NCI-H1105 (cell line): ENCODE measurements at regions not wholly inside any gene's neighbourhood (a gene's known extent, or its start where the extent isn't known, plus 50 kb on each side); places are given as distances from the start of the nearest gene placed in this dataset.
A peak's percentile ranks its signal among the peaks of the same experiment; 100 is the strongest.

Source experiments
- DNase-seq: peaks from one replicate; lab custom pipeline; 2025; lab: John Stamatoyannopoulos, UW

DNA sequence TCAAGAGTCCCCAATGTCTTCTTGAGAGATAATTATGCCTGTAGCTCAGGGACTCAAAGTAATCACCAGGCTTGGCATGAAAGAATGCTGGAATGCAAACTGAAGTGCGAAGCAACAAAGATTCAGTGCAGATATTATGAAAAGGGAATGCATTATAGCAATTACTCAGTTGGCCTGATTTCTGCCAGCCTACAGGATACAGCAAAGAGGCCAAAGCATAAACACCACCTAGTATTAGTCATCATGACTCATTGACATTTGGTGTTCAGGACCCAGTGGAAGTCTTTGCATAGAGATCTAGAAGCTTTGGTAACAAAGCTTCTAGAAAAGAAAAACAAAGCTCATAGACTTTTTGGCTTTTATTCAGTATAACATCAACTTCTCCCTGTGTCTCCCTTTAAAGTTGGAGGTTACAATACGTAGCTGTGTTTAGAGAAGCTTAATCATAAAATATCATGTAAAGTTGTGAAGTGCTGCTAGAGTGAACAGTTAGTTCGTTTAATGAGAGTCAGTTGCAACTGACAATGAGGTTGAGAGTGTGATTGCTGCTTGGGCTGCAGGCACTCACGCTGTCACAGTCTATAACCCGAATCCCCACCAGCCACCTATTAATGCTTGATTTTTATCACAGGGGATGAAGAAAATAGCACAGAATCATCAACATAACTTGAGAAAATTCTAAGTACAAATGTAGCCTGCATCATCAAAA is 932.7 kb downstream of the TFAP2A start:
- DNase-seq, result no peak

DNA sequence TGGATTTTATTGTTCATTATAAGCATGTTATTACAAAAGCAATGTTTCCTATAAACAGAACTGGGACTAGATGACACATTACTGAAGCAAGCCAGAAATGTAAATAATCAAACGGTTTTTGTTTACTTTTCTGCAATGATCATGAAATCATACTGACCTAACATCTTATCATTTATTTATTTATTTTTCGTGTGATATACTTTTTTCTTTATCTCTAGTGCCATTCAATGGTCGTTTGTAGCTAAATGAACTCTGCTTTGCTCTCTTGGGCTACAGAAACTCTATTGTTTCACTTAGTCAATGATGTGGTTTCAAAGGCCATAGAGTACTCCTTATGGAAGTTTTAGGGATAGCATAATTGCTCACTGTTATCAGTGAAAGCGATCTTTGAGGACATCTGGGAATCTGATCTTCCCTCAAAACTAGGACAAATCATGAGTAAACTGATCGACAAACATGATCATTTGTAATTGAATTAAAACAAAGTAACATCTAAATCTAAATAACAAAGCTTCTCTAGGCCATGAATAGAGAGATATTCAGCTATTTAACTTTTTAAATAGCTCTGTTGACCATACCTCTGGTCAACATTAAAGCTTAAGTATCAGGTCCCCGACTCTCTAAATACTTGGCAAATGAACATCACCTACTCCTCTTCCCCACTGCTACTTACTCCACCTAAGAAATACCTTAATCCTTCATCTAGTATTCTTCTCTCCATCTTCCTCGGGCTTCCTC is 933.4 kb downstream of the TFAP2A start:
- no peak for DNase-seq

DNA sequence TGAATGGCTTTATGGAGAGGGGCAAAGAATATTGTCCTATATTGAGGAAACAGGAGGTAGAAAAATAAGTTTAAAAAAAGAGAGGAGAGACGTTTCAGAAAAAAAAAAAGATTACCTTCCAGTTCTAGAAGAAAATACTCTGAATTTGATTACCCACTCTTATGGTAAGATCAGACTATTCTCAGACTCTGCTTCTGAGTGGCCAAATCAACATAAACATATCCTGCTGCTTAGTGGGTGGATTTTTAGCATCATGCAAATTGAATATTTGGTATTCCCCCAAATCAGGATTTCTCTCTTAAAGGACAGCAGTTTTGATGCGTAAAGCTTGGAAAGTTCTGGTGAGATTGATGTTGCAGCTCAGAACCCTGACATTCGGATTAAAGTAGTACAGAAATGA is 946.6 kb downstream of the TFAP2A start:
- no peak for DNase-seq

DNA sequence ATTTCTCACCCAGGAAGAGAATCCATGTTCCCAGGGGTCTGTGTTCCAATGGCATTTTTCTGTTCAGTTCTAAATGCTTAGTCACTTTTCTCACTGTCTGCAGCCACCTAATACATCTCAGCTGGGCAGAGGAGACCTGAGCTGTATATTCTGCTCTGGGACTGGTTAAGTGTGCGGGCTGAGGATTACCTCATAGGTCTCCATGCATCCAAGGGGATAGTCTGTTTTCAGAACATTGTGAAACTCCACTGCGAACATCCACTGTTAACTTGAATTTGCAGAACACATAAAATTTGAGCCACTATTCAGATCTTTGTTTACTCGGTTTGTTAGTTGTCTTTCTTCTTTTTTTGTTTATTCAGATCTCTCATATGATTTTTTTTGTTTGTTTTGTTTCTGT is 947.1 kb downstream of the TFAP2A start:
- DNase-seq, result no peak

DNA sequence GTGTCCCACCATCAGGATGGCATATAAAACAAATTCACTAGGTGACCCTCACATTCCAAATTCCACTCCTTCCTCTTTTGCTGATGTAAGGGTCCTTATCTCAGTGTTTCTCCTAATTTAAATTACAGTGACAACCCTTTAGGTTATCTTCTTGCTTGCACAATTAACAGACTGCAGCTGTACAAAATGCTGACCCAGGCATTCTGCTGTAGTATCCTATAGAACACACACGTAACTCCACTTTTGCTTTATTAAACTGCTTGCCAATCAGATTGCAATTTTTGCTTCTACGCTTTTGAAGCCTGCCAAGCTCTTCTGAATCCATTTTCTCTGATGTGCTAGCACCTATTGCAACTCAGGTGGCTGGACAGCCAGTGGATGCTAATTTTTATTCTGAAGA is 950.3 kb downstream of the TFAP2A start:
- no peak for DNase-seq

DNA sequence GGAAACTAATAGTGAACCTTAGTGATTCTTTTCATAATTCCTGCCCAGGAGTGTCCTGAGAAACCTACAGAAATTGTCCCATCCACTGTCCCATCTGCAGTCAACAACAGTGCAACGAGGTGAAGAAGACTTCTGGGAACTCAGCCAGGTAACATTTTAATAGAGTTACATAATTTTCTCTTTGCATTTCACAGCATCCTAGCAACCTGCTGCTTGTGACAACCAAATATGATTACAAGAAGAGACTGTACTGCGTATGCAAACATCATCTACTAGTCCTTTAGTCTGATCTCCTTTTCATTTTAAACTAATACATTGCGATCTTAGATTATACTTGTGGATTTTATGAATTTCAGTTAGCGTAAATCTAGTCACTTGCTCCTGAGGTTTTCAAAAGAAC is 951.6 kb downstream of the TFAP2A start:
- no peak for DNase-seq

DNA sequence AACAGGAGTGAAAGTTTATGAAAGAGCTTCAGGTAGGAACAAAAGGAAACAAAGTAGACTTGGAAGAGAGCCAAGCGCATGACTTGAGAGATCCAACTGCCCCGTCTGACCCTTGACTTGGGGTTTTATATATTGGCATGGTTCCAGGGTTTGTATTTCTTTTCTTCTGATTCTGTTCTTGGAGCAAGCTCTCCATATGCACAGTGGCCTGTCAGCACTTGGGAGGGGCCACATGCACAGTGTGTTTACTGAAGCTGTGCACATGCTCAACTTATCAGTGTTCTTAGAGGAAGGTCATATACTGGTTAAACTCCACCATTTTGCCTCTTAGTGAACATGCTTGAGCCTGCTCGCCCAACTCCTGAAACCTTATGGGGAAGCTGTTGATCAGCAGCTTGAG is 953.7 kb downstream of the TFAP2A start:
- no peak for DNase-seq

DNA sequence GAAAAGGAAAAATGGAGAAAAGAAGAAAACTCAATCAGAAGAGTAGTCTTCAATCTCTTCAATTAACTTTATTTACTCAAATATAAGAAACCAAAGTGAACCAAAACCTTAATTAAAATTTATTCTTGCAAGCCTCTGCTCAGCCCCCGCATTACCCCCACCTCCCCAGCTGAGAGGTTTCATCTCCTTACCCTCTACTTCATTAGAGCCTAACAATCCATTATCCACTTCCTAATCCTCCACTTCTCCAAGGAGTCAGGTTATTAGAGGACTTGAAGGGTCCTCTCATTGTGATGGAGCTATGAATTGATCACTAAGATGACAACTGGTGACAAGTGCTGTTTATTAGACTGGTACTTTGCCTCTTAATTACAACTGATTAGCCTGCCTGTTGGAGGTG is 956.5 kb downstream of the TFAP2A start:
- DNase-seq, result no peak

DNA sequence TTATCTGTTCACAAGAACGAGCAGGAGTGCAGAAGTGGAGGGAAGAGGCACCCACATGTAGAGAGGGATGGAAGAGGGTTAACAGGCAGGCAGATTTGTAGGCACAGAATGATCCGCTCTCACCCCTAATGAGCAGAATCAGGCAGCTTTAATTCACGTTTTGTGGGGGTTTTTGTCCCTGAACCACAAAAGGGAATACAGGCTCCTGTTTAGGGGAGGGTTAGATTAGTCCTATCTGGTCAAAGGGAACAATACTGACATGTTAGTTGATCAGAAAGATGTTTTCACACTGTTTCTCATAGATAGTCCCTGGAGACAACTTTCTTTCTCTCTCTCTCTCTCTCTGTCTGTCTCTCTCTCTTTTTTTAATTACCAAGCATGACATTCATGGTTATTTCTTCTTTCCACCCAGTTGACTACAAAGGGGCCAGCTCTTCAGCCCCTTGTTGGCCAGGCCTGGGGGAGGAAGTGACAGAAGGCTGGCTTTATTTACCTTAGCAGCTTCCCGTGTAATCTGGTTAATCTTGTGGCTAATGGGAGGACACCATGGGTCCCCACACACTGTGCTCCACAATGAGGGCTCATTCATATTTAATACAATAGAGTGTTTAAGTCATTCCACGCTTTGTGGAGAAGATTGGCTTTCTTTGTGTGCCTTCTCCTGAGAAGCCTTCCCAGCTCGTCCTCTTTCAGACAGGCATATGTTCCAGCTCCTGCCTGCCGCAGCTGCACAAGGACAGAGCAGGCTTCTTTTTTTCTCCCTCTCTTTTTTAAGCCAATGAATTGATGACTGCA is 958.8 kb downstream of the TFAP2A start:
- DNase-seq, result no peak

DNA sequence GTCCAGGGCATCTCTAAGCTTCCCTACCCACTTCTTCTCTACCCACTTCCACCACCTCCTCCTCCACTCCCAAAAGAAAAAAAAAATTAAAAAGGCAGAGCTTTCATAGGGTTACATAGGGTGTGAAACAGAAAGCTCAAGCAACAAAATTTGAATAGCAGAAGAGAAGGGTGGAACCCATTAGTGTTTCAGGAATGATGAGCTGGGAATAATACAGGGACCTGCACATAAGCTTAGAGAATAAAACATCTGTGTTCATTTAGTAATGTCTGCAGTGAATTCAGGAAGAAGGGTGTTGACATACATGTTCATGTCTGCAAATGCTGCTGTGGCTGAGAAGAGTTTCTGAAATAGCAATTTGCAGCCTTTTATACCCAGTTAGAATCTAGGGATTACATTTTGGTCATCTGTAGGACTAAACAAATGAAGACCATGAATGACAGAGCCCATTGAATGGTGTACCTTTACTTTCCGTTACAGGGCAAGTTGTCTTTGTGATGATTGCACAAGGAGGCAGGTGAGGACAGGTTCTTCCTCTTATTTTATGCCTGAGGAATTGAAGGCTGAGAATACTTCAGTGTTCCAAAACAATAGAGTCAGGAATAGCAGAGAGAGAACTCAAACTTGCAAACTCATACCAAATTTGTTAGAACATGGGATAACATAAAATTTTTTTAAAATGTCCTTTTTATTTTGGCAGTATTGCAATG is 975.1 kb downstream of the TFAP2A start:
- no peak for DNase-seq

DNA sequence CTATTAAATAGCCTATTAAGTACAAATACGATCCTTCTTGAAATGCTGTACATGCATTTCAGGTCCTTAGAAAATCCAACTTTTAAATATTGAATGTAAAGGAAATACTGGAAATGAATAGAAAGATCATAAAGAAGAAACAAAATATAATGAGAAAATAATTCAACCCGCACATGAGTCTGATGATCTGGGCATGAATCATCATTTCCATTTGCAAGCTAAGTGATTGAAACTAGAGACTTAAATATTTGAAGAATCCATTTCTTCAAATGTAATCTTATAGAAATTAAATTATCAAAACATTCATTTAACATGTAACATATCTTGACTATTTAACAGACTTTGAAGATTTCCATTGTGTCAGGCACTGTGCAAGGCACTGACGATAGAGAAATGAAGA is 977.0 kb downstream of the TFAP2A start:
- no peak for DNase-seq

DNA sequence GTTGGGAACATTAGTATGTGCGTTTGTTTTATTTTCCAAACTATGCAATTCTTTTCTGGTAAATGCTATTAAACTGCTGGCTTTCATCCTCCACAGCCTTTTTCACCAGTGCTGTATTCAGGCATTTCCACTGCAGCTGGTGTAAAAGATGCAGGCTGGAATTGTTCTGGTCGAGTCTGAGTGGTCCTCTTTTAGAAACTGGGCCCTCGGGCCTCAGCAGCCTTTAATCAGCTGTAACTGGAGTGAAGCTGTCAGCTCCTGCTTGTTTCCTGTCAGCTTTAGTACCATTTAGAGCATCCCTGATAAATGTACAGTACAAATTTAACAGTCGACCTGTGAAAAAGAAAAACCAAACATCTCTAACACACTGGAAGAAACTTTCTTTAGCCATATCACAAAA is 979.6 kb downstream of the TFAP2A start:
- no peak for DNase-seq

DNA sequence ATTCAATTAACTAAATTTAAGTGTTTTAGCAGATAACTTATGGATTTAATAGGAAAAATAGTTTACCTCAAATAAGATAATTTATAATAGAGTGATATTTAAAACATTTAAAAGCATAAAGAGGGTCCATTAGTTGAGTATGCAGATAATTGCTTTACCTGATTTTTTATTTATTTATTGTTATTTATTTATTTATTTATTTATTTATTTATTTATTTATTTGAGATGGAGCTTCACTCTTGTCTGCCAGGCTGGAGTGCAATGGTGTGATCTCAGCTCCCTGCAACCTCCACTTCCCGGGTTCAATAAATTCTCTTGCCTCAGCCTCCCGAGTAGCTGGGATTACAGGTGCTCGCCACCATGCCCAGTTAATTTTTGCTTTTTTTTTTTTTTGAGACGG is 982.9 kb downstream of the TFAP2A start:
- DNase-seq, result no peak

DNA sequence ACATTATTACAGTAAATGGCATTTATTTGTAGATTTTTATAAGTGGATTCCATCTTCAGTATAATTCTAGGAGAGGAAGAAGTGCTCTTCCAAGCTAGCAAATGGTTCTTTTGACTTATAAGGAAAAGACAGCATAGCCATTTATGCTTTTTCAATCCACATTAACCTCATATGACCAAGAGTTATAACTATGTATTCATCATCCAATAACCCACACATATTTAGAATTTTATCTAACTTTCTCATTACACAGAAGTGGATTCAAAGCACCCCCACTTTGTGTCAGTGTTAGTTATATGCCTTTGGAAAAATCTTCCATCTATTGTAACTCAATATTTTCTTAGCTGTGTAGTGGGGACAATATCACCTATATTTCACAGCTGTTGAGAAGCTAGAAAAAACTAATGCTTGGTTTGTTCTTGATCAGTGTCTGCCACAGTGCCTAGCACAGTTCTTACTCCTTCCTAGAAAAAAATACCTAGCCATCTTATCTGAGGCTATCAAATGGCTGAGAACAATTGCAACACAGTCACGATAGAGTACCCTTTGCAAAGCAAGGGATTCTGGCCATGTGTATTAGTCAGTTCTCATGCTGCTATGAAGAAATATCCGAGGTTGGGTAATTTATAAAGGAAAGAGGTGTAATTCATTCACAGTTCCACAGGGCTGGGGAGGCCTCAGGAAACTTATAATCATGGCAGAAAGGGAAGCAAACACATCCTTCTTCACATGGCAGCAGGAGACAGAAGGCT is 986.3 kb downstream of the TFAP2A start:
- no peak for DNase-seq

DNA sequence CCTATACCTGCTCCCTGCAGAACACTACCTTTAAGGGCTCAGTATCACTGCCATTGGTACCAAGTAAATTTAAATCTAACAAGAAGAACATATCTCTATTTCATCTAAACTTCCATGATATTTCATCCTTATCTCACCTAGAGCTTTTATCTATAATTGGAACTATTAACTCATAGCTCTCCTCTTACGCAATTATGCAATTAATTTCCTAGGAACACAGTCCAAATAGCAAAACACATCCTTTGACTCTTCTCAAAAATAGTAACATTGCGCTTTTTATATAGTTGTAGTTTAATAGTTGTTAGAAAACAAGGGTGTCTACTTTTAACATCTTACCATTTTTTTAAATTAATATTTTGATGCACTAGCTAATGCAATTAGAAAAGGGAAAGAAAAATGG is 986.8 kb upstream of the SLC35B3 start:
- DNase-seq, result no peak

DNA sequence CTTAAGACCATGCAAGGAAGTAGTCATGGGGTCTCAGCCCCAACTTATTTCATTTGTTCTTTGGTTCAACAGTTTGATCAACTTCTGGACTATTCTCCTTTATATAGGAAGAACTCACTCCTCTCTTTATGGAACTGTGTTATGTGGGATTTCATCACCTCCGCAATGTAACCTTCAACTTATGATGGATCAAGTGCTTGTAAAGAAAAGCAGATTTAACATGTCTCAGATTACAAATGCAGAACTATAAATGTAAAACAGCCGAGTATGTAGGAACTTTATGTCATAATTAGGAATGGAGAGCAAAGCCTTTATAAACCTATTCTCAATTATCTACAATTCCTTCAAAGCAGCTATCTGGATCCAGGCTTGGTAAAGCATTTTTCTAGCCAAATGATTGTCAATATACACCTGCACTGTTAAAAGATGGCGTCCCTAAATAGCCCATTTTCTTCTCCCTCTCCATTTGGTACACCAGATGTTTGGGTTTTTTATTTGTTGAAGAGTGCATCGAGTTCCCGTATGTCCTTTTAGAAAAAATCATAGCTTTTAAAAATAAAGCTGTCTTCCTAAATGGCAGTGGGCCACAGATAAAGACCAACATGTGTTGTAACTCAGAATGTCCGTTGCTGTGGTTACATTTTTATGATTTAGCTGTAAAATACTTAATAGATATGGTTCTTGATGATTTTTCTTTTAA is 985.1 kb upstream of the SLC35B3 start:
- no peak for DNase-seq

DNA sequence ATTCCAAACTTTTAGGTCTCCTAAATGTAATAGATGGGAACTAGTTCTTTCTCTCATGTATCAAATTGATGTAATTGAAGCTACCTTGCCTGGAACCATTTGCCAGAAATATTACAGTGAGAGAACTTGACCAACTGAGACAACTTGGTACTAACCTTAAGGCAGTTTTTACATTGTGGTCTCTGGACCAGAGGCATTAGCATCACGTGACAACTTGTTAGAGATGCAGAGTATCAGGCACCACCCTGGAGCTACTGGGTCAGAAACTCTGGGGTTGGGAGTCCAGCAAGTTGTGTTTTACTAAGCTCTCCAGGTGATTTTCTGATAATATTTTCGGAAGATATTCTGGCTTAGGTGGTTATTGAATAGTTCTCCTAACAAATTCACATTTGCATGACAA is 982.1 kb upstream of the SLC35B3 start:
- no peak for DNase-seq

DNA sequence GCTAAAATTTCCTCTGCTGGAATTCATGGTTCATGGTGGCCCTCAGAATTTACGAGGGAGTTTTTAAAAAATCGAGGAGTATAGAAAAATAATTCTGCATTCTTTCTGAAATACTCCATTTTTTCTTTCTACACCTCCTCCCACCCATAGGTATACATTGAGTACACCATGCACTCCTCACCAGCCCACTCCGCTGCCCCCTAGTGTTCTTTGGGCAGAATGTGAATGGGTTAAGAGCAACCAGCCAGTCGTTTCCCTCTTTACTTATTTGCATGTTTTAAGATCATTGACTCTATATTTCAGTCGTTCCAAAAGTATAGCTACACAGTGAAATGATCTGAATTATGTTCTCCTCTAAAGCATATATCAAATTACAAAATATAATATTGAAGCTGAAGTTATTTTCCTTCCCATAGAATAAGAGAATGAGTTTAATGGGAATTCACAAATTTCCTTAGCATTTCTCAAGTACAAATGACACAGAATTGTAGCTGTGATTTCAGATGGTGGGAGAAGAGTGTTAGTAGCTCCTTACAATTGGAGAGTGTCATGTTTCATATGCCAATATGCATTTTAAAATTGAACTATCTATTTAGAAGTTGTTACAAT is 977.7 kb upstream of the SLC35B3 start:
- peak; percentile 24 for DNase-seq

DNA sequence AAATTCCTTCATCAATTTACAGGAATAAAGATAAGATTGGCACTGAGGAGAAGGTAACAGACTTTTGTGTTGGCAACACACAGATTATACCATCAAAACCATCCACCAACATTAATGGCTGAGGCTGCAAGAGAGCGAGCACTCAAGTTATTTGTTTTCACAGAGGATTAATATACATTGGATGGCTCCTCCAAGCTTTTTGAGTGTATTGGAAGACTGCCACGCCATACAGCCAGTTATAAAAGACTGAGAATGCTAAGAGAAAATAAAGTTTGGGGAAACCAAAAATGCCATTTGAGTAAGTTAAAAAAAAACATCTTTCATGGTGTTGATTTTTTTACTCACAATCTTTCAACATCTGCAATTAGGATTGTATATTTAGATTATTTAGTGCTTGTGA is 973.8 kb upstream of the SLC35B3 start:
- peak; percentile 19 for DNase-seq

DNA sequence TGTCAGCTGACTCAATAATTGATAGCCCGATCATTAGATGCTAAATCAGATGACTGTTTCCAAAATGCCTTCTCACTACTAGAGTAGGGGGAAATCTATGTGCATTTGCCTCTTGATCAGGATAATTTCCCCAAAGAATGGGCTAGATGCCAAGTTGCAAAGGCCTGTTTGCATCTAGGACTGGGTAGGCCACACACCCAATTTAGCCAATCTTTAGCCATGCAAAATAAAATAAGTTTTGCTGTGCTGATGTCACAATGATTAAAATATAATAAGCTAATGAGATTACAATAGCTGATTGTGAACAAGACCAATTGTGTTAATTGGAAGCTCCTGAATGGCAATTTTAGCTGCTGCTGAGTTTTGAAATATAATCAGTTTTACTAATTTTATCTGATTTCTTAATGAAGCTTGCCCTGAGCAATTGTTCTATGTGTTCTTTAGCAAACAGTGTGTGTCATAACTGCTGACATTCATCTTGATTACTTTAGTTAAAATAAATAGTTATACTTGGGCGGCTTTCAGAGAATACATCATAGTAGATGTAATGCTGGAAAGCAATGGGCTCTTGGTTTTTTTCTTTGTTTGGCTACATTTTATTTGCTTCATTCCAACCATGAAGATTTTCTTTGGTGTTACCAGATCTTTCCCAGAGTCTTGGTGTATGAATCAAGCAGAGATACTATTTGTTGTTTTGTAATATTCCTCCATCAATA is 973.2 kb upstream of the SLC35B3 start:
- peak; percentile 25 for DNase-seq
